GM03348 (cell line): ENCODE measurements at regions not wholly inside any gene's neighbourhood (a gene's known extent, or its start where the extent isn't known, plus 50 kb on each side); places are given as distances from the start of the nearest gene placed in this dataset.
A peak's percentile ranks its signal among the peaks of the same experiment; 100 is the strongest.

ENCODE experiments used
- DNase-seq: peaks from one replicate; pipeline ENCODE4 v3.0.0; 2012; ENCODE audit warnings: low spot score

GRCh38 chr3:143207338-143207961 is 87.9 kb downstream of the CHST2 start:
- peak; percentile 40 for DNase-seq

DNA sequence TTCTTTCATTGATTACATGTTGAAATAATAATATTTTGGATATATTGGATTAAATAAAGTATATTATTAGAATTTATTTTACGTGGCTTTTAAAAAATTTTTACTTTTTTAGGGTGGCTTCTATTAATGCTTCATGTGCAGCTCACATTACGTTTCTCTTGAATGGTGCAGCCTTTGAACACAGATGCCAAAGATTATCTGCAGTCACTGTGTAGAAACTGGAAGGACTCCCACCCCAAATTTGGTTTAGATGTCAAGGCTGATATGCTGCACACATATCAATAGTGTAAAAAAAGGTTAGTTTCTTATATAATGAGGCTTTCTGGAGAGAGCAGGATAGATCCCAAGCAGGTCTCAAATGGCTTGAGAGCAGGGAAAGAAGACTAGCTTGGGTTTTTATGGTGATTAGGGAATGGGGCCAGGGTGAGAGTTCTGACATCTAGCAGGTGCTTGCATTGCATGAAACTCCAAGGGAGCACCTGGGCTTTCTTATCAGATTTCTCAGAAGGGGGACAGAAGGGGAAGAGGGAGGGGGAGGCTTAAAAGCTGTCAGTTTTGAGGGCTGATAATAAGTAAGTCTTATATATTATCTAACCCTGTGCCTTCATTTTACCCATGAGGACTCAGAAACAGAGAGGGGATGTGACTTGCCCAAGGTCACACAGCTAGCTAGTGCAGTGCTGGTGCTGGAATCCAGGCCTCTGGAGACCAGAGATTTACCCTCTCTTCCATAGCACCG is 89.6 kb downstream of the CHST2 start:
- DNase-seq: no peak

GRCh38 chr3:143209715-143210059 is 90.1 kb downstream of the CHST2 start:
- DNase-seq: no peak

DNA sequence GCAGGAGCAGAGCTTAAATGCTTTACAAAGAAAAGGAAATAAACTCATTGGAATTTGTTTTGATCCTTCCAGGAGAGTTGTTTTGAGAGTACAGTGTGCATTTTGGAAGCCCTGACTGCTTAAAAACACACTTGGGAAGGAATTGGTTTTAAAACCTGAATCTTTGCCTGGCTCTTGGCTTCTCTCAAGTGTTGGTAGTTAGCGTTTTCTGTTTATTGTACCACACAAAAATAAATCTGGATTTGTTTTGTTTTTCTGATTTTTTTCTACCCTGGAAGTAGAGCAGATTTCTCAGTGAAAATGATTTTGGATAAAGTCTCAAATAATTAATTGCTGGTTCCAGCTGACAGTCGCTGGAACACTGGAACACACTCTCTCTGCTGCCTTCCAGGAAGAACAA is 90.6 kb downstream of the CHST2 start:
- DNase-seq: no peak

- DNase-seq: no peak
Observed at GRCh38 chr3:143215059-143215458, 95.5 kb downstream of the CHST2 start.
